ACC112 (cell line): ENCODE measurements at regions not wholly inside any gene's neighbourhood (a gene's known extent, or its start where the extent isn't known, plus 50 kb on each side); places are given as distances from the start of the nearest gene placed in this dataset.

Experiments
- H2AFZ ChIP-seq: fragments of 200-600 bp; sonication (generic); one replicate; pipeline ENCODE4 v1.6.0; 2017; ENCODE audit warnings: antibody characterized with exemption, low read length; ENCODE audit not compliant: unreplicated experiment
- H3K27ac ChIP-seq: fragments of 200-600 bp; sonication (generic); 2 replicates; pipeline ENCODE4 v1.5.1; 2014; ENCODE audit warnings: low read depth, mild to moderate bottlenecking, antibody characterized with exemption, low read length, moderate library complexity
- H3K27me3 ChIP-seq: fragments of 200-600 bp; sonication (generic); 2 replicates; pipeline ENCODE4 v1.6.1; 2014; ENCODE audit warnings: mild to moderate bottlenecking, antibody characterized with exemption, low read length, moderate library complexity, mixed read lengths; ENCODE audit not compliant: insufficient read depth
- H3K36me3 ChIP-seq: fragments of 200-600 bp; sonication (generic); 2 replicates; pipeline ENCODE4 v1.6.1; 2016; ENCODE audit warnings: mild to moderate bottlenecking, antibody characterized with exemption, low read length, moderate library complexity, mixed read lengths; ENCODE audit not compliant: insufficient read depth
- H3K4me1 ChIP-seq: fragments of 200-600 bp; sonication (generic); one replicate; pipeline ENCODE4 v1.6.1; 2016; ENCODE audit warnings: low read length, mixed read lengths; ENCODE audit not compliant: insufficient read depth, unreplicated experiment, control insufficient read depth
- H3K4me3 ChIP-seq: fragments of 200-600 bp; sonication (generic); 2 replicates; pipeline ENCODE4 v1.5.1; 2014; ENCODE audit warnings: mild to moderate bottlenecking, low read depth, low read length
- H3K79me2 ChIP-seq: fragments of 200-600 bp; sonication (generic); one replicate; pipeline ENCODE4 v1.6.0; 2016; ENCODE audit warnings: low read length; ENCODE audit not compliant: control insufficient read depth, unreplicated experiment, insufficient read depth

DNA sequence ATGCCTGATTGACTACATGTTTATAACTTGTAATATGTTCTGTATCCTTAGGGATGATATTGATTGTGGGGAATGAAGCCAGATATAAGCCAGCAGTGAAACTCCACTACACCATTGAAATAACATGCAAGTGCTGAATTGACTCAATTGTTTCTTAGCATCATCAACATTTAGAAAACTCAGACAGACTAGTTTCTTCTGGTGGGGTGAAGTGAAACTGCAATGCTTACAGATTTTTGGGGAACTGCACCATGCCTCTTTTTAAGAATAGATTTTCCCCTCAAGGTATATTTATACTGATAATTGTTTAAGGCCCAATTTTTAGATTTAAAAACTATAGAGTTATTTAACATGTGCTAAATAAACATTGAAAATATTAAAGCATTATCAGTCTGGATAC, 1044.6 kb upstream of the EYS start:
- H3K27ac ChIP-seq = no peak overlapping the region
- no peak overlapping the region for H2AFZ ChIP-seq

DNA sequence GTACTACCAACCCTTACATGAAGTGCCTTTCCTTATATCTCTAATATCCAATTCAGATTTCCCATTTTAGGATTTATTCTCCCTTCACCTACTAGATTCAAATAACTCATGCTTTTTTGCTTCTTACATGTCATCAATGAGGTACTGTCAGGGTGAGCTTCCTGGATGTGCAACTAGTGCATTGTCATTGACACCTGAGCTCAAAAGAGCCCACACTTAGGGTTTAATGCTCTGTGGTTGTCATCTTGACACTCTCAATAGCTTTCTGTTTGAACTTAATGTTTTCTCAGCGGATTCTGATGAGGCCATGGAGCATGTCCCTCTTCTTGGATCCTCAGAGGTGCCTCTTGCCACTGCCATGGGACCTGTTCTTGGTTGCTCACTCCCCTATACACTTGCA, 1033.3 kb upstream of the EYS start:
- H3K4me1 ChIP-seq = peaks cover 3% of the 10 kb centered on the region
- H2AFZ ChIP-seq = no peak overlapping the region

More for the DNA sequence above, 1044.6 kb upstream of the EYS start:
- no peak overlapping the region for H3K4me3 ChIP-seq
- H3K36me3 ChIP-seq = no peaks in the 10 kb centered on the region
- no peaks in the 10 kb centered on the region for H3K4me1 ChIP-seq
- no peaks in the 10 kb centered on the region for H3K79me2 ChIP-seq
- no peaks in the 10 kb centered on the region for H3K27me3 ChIP-seq

DNA sequence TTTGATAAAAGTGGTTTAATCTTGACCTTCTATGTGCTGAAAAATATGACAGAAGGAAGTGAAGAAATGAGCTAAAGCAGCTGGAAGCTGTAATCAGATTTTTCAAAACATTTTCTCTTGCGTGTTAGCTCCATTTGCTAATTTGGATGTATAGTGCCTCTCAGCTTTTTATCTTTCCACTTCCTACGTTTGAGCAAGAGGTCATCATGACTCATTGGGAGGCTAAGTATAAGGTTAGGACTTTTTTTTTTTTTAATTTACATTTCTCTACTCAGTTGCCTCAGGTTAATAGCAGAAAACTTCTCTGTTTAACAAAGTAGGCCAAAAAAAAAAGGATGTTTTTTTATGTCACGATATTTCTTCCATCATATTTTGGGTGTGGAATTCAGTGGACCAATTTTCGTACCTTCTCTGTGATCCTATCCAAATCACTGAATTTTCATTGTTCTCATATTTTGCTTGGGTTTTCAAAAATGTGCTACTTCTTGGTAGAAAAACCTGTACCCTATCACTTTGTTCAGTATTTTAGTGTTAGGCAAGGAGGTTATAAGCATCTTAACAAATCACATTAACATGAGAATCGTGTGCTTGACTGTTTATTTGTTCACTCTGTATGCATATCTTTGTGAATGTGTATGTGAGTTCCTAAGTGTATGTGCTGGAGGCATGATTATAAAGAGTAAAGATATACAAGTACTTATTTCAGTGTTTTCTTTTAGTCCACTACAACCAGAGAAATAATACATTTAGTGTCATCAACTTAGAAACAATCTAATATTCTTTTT, 1028.3 kb upstream of the EYS start:
- Histone ChIP-seq H3K4me3 (no peak overlapping the region; the same call in 1 of the 2 replicates), H3K4me1 (peaks cover 10% of the 10 kb centered on the region), H2AFZ (peak overlapping the region; percentile 54), H3K36me3 (no peaks in the 10 kb centered on the region), H3K79me2 (no peaks in the 10 kb centered on the region), H3K27me3 (no peaks in the 10 kb centered on the region), H3K27ac (peak overlapping the region; percentile 51)

More for the DNA sequence above, 1033.3 kb upstream of the EYS start:
- H3K36me3 ChIP-seq = no peaks in the 10 kb centered on the region
- no peaks in the 10 kb centered on the region for H3K27me3 ChIP-seq
- H3K79me2 ChIP-seq = no peaks in the 10 kb centered on the region
- no peak overlapping the region for H3K27ac ChIP-seq
- H3K4me3 ChIP-seq = no peak overlapping the region

DNA sequence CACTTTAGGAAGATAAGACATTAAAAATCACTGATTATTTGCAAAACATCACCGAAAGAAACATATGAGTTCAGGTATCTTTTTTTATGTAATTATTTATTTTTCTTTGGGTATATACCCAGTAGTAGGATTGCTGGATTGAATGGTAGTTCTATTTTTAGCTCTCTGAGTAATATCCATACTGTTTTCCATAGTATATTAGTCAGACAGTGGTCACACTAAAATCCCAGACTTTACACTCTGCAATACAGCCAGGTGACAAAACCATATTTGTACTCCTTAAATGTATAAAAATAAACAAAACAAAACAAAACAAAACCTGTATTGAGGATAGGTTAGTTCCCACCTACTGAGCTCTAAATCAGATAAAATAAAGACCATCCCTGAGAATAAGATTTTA, 1024.3 kb upstream of the EYS start:
- Histone ChIP-seq H3K36me3 (no peaks in the 10 kb centered on the region), H3K27ac (no peak overlapping the region), H3K27me3 (no peaks in the 10 kb centered on the region), H2AFZ (no peak overlapping the region), H3K79me2 (no peaks in the 10 kb centered on the region), H3K4me1 (peaks cover 10% of the 10 kb centered on the region), H3K4me3 (no peak overlapping the region)

DNA sequence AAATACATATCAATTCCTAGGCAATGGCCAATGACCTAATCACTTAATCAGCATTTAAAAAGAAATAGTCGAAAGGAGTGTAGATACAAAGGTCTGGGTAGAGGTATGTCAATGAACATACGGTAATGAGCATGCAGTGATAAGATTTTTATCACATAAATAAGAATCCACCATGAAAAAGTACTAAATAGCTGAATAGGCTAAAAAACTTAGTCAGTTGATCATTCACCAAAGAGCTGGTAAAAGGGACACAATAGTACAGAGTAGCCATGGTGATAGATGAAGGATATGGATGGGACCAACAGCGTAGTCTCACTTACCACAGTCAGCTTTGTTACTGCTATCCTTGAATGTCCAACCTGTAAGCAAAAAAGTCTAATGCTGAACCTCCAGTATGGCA, 1018.6 kb upstream of the EYS start:
- Histone ChIP-seq H3K36me3 (no peaks in the 10 kb centered on the region), H3K4me1 (no peaks in the 10 kb centered on the region), H3K27me3 (no peaks in the 10 kb centered on the region), H3K4me3 (no peak overlapping the region), H3K27ac (no peak overlapping the region), H3K79me2 (no peaks in the 10 kb centered on the region), H2AFZ (no peak overlapping the region)

DNA sequence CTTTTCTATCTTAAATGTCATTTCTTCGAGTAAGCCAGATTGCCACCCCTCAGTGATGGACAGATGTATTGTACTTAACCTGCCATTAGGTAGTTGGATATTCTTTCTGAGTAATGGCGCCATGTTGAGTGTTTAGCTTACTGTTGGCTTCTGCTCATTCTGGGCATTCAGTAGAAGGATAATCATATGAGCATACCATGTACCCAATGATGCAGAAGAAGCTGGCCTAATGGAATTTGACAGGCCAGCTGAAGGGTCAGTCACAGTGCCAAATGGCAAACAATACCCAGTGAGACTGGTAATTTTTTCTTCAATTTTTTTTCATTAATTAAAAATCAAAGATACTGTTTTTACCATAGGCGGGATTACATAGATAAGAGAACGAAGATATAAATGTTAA, 1010.8 kb upstream of the EYS start:
- H2AFZ ChIP-seq = no peak overlapping the region
- no peaks in the 10 kb centered on the region for H3K36me3 ChIP-seq
- H3K27ac ChIP-seq = no peak overlapping the region
- H3K4me1 ChIP-seq = no peaks in the 10 kb centered on the region
- H3K79me2 ChIP-seq = no peaks in the 10 kb centered on the region
- no peaks in the 10 kb centered on the region for H3K27me3 ChIP-seq
- no peak overlapping the region for H3K4me3 ChIP-seq

DNA sequence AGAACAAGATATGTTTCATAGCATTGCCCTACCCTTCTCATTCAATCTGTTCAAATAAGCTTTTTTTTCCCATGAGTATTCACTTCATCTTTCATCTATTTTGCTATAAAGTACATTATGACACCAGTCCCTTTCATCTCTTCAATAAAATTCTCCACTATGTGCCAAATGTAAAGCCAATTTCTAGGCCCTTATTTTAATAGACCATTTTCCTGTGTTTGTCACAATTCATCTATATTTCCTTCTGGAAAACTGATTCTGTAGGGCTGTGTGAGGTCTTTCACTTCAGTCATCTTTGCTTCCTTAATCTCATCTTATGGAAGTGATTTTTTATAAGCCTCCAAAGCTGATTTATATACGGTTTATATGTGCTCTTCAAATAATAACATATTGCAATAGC, 992.4 kb upstream of the EYS start:
- no peak overlapping the region for H2AFZ ChIP-seq
- H3K36me3 ChIP-seq = no peaks in the 10 kb centered on the region
- no peak overlapping the region for H3K27ac ChIP-seq
- H3K4me1 ChIP-seq = no peaks in the 10 kb centered on the region
- H3K4me3 ChIP-seq = no peak overlapping the region
- no peaks in the 10 kb centered on the region for H3K27me3 ChIP-seq
- no peaks in the 10 kb centered on the region for H3K79me2 ChIP-seq

DNA sequence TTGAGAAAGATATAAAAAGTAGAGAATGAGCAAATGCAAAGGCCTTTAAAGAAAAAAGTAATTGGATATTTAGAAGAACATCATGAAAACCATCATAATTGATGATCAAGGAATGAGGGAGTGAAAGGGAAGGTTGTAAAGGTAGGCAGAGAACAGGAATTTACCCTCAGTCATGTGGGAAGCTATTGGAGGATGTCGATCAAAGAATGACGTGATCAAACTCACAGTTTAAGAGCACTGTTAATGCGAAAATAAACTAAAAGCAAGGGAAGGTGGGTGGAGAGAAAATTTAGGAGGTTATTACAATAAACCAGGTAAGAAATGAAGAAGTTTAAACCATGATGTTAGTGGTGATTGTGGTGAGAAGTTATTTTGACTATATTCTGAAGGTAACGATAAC, 982.6 kb upstream of the EYS start:
- Histone ChIP-seq H3K36me3 (no peaks in the 10 kb centered on the region), H3K4me3 (no peak overlapping the region), H3K27me3 (no peaks in the 10 kb centered on the region), H3K27ac (no peak overlapping the region), H3K4me1 (no peaks in the 10 kb centered on the region), H3K79me2 (no peaks in the 10 kb centered on the region), H2AFZ (no peak overlapping the region)

DNA sequence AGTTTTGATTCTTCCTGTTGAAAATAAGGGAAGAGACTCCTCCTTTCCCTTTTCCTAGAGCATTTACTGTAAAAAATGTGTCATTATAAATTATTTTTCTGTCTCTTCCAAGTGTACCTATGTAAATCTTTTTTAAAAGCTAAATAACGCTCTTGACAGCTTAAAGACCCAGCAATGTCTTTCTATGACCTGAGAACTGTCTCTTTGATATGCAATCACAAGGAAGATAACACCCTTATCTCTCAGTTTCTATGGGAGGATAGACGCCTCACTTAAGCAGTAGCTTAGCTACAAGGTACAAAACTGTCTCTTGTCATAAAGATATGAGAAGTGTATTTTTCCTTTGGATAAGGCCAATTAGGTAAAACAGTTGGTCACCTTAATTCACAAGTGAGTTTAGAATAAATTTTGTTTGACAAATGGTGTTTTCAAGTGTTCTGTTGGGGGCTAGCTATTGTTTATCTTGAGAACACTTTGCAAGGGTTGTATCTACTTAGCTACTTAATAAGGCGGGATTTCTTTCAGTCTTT, 980.6 kb upstream of the EYS start:
- Histone ChIP-seq H3K36me3 (no peaks in the 10 kb centered on the region), H3K79me2 (no peaks in the 10 kb centered on the region), H2AFZ (no peak overlapping the region), H3K27me3 (no peaks in the 10 kb centered on the region), H3K4me3 (no peak overlapping the region), H3K27ac (no peak overlapping the region), H3K4me1 (no peaks in the 10 kb centered on the region)

DNA sequence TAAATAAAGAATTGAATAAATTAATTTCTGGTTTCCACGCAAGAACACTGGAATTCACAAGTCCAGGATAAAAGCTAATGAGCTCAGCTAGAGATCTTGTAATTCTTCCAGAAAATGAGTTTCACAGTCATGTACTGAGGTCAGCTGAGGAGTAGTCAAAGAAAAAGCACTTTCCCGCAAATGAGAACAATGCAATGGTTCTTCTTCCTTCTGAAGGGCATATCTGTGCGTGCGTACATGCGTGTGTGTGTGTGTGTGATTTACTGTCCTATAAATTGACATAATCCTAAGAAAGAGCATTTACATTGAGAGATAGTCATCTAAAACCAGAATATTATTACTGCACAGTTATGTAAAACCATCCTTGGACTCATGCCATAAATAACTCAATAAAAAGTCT, 968.9 kb upstream of the EYS start:
- H3K27ac ChIP-seq = no peak overlapping the region
- no peak overlapping the region for H3K4me3 ChIP-seq
- H3K36me3 ChIP-seq = no peaks in the 10 kb centered on the region
- no peak overlapping the region for H2AFZ ChIP-seq
- H3K79me2 ChIP-seq = no peaks in the 10 kb centered on the region
- no peaks in the 10 kb centered on the region for H3K4me1 ChIP-seq
- no peaks in the 10 kb centered on the region for H3K27me3 ChIP-seq

DNA sequence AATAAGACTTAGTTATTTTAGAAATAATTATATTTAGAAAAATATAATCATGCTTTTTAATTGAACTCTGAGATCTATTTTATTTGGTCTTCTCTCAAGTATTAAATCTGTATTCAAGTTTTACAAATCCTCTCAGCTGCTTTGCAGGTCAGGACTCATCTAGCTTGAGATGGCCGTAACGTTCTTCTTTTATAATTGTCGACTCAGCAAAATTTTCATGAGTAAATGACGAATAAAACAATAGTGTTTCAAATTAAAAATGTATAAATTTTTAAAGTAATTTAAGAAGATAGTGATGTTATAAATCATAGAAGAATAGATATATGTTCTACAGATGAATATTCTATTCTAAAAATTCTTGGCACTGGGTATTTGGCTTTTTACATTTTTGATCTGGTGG, 957.1 kb upstream of the EYS start:
- H3K4me3 ChIP-seq = no peak overlapping the region
- H3K36me3 ChIP-seq = no peaks in the 10 kb centered on the region
- no peak overlapping the region for H3K27ac ChIP-seq

More for the DNA sequence above, 957.1 kb upstream of the EYS start:
- Histone ChIP-seq H3K79me2 (no peaks in the 10 kb centered on the region), H2AFZ (no peak overlapping the region), H3K27me3 (no peaks in the 10 kb centered on the region), H3K4me1 (no peaks in the 10 kb centered on the region)
